Kidney epithelial cell (primary cell): ENCODE measurements at regions not wholly inside any gene's neighbourhood (a gene's known extent, or its start where the extent isn't known, plus 50 kb on each side); places are given as distances from the start of the nearest gene placed in this dataset.

Experiments
- DNase-seq: peaks from one replicate; pipeline ENCODE4 v3.0.0-alpha.2; 2010; ENCODE audit warnings: low read depth
- H3K27me3 ChIP-seq: 2 replicates; pipeline ENCODE4 v1.6.0; 2011; ENCODE audit warnings: low read length; ENCODE audit not compliant: control insufficient read depth, insufficient read depth
- H3K36me3 ChIP-seq: 2 replicates; pipeline ENCODE4 v1.5.1; 2011; ENCODE audit warnings: low read length; ENCODE audit not compliant: control insufficient read depth, insufficient read depth
- H3K4me3 ChIP-seq: 2 replicates; pipeline ENCODE4 v1.5.1; 2011; ENCODE audit warnings: low read depth, mild to moderate bottlenecking, control low read depth, low read length
- TF ChIP-seq, protein P1 (sequence below): IDR thresholded peaks from 2 replicates; pipeline ENCODE4 v1.5.1; 2011; ENCODE audit warnings: mild to moderate bottlenecking, moderate library complexity, low read length, control low read depth, inconsistent platforms; ENCODE audit not compliant: insufficient read depth, poor library complexity, severe bottlenecking

DNA sequence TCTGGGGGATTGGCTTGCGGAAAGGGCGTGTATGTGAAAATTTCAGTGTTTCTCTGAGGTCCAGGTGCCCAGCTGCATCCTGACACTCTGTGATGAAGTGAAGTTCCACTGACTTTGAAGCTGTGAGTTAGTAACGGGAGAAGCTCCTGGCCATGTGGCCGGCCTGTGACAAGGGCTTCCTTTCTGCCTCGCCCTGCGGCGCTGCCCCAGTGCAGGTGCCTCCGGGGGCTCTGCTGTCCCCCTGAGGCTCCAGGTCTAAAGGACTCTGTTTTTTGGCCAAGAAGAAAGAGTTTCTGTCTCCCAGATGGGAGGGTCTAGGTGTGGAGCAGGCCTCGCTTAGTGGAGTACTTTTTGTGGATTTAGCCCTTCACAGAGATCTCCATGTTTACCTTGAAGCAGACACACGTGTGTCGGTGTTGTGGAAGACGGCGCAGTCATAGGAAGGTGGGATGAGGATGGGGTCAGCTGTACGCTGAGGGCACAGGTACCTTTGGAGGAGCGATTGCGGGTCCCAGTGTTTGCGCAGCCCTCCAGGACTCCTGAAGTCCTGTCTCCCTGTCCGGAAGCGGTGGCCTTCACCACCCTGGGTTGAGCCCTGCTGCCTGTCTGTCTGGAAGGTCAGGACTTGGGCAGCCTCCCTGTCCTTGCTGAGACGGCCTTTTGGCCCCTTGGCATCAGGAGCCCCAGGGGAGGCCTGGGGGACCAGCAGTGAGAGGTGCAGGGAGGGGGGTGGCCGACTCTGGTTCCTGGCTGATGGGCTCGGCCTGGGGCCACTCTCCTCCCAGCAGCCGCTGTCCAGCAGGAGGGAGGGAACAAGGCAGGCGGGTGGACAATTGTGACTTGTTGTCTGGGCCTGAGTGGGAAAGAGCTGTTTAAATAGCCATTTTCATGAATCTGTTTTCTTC is 1249.3 kb downstream of the BRD1 start:
- TF ChIP-seq, protein P1, sequence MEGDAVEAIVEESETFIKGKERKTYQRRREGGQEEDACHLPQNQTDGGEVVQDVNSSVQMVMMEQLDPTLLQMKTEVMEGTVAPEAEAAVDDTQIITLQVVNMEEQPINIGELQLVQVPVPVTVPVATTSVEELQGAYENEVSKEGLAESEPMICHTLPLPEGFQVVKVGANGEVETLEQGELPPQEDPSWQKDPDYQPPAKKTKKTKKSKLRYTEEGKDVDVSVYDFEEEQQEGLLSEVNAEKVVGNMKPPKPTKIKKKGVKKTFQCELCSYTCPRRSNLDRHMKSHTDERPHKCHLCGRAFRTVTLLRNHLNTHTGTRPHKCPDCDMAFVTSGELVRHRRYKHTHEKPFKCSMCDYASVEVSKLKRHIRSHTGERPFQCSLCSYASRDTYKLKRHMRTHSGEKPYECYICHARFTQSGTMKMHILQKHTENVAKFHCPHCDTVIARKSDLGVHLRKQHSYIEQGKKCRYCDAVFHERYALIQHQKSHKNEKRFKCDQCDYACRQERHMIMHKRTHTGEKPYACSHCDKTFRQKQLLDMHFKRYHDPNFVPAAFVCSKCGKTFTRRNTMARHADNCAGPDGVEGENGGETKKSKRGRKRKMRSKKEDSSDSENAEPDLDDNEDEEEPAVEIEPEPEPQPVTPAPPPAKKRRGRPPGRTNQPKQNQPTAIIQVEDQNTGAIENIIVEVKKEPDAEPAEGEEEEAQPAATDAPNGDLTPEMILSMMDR = no peak
- Histone ChIP-seq H3K36me3 (no peaks in the 10 kb centered on the region), H3K4me3 (no peak overlapping the region), H3K27me3 (peaks cover 28% of the 10 kb centered on the region)
- DNase-seq = no peak

DNA sequence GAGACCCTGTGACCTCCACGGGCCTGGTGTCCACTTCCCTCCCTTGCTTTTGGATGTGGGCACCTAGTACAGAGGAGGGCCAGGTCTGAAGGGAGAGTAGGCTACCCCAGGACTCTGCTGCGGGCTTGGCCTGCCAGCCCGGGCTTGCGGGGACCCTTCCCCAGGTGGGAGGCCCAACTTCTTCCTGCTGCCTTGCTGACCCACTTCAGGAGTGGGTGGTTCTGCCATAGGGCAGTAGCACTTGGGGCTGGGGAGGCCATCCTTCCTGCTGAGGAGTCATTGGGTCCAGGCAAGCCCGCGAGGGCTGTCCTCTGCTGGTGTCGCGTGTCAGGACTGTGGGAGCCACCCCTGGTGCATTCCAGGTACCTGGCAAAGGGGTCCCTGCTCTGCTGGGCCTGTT is 1250.0 kb downstream of the BRD1 start:
- TF ChIP-seq, protein P1 = no peak
- H3K4me3 ChIP-seq = no peak overlapping the region
- no peaks in the 10 kb centered on the region for H3K36me3 ChIP-seq

DNA sequence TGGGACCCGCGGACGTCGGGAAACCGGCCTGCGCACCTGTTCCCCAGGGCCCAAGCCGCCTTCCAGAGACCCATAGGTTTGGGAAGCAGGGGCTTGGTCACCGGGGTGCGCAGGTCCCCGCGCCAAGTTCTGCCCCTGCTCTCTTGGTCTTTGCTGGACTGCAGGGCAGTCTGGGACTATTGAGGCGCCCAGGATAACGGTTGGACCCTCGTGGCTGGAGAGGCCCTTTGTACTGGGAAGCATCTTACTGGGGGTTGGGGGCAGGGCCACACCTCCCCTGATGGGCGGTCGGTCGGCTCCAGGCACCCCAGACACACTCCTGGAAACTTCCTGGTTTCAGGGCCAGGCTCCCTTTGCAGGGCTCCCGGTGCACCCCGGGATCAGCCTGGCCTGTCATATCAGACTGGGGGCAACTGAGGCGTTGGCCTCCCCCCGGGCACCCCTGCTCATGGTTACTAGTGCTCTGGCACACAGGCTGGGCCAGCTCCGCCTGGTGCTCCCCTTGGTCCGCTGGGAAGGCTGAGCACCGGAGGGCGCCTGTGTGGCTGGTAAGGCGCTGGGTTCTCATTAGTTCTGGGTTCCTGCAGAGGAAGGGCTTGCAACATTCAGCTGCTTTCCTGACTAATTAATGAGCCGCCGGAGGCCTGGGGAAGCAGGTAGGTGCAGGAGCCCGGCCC is 1250.5 kb downstream of the BRD1 start:
- H3K4me3 ChIP-seq = no peak overlapping the region
- no peaks in the 10 kb centered on the region for H3K36me3 ChIP-seq
- no peak for DNase-seq
- TF ChIP-seq, protein P1 = no peak
- H3K27me3 ChIP-seq = peaks cover 28% of the 10 kb centered on the region

More for the DNA sequence above, 1250.0 kb downstream of the BRD1 start:
- DNase-seq = no peak
- H3K27me3 ChIP-seq = peaks cover 28% of the 10 kb centered on the region

DNA sequence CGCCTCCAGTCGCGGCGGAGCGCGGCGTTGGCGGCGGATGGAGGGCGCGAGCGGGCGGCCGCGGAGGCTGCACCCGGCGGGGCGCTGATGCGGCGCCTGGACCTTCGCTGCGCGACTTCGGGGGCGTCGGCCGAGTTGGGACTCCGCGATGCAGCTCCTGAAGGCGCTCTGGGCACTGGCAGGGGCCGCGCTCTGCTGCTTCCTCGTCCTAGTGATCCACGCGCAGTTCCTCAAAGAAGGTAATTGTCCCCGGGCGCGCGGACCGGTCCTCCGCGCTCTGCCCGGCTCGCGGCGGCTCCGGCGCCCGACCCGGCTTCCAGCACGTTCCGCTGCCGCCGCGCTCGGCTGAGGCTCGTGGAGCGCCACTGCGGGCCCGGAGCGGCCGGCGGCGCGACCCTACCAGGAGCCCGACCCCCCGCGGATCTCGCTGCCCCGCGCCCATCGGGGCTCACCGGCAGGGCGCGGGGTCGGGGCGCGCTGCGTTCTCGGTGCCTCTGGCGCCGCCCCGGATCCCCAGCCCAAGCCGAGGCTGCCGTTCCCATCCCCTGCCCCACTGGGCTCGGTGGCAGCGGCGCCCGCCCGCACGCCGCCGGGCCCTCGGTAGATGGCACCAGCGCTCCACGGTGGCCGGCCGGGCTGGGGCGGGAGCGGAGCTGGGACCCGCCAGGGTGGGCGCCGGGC is 1251.2 kb downstream of the BRD1 start:
- no peak for DNase-seq
- Histone ChIP-seq H3K27me3 (peaks cover 28% of the 10 kb centered on the region), H3K4me3 (no peak overlapping the region), H3K36me3 (no peaks in the 10 kb centered on the region)
- TF ChIP-seq, protein P1 = no peak

DNA sequence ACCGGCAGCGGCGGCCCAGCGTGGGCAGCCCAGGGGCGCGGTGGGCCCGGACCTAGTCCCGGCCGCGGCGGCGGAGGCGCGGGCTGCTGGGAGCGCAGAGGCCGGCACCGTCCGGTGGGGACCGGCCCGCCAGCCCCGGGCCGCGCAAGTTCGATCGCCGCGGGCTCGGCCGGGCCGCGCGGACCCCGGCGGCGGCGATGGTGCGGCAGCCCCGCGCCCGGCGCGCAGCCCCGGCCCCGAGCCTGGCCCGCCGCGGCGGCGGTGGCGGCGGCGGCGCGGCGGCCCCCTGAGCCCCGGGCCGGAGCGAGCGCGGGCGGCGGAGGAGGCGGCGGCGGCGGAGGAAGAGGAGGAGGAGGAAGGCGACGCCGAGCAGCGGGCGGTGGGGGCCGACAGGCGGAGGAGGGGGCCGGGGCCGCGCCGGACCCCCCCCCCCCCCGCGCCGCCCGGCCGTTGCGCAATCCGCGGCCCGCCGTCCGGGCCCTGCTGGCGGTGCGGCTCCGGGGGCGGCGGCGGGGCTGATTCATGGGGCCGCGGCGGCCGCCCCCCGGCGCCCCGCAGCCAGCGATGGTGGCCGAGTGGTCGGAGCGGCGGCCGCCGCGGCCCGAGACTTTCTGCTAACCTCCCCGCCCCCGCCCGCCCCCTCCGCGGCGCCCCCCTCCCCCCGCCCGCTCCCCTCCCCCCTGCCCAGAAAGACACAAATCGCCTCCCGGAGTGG is 1251.9 kb downstream of the BRD1 start:
- Histone ChIP-seq H3K4me3 (no peak overlapping the region), H3K27me3 (peaks cover 28% of the 10 kb centered on the region), H3K36me3 (no peaks in the 10 kb centered on the region)
- TF ChIP-seq, protein P1 = no peak
- no peak for DNase-seq
